Hepatocyte (in vitro differentiated cells): ENCODE measurements at regions not wholly inside any gene's neighbourhood (a gene's known extent, or its start where the extent isn't known, plus 50 kb on each side); places are given as distances from the start of the nearest gene placed in this dataset.

Experiments
- DNase-seq: peaks from one replicate; pipeline ENCODE4 v3.0.0-alpha.2; 2016; ENCODE audit warnings: low spot score
- H2AFZ ChIP-seq: fragments of 200-600 bp; sonication (generic); 2 replicates; pipeline ENCODE4 v1.6.0; 2016; ENCODE audit warnings: antibody characterized with exemption, mild to moderate bottlenecking
- H3K27ac ChIP-seq: fragments of 200-600 bp; sonication (generic); 2 replicates; pipeline ENCODE4 v1.5.1; 2016; ENCODE audit warnings: mild to moderate bottlenecking
- H3K27me3 ChIP-seq: fragments of 200-600 bp; sonication (generic); 2 replicates; pipeline ENCODE4 v1.6.1; 2016
- H3K36me3 ChIP-seq: fragments of 200-600 bp; sonication (generic); replicated peaks from 2 replicates; pipeline ENCODE4 v1.5.1; 2016; ENCODE audit warnings: low read depth; ENCODE audit not compliant: insufficient read depth
- H3K4me1 ChIP-seq: fragments of 200-600 bp; sonication (generic); 2 replicates; pipeline ENCODE4 v1.5.1; 2016; ENCODE audit warnings: mild to moderate bottlenecking, moderate library complexity; ENCODE audit not compliant: insufficient read depth
- H3K4me2 ChIP-seq: fragments of 200-600 bp; sonication (generic); 2 replicates; pipeline ENCODE4 v1.6.0; 2016
- H3K4me3 ChIP-seq: fragments of 200-600 bp; sonication (generic); 2 replicates; pipeline ENCODE4 v1.5.1; 2016; ENCODE audit warnings: mild to moderate bottlenecking
- H3K79me2 ChIP-seq: fragments of 200-600 bp; sonication (generic); 2 replicates; pipeline ENCODE4 v1.6.0; 2017; ENCODE audit warnings: mild to moderate bottlenecking
- H3K9me2 ChIP-seq: fragments of 200-600 bp; sonication (generic); replicated peaks from 2 replicates; pipeline ENCODE4 v1.6.0; 2017; ENCODE audit warnings: mild to moderate bottlenecking; ENCODE audit not compliant: insufficient read depth
- H3K9me3 ChIP-seq: fragments of 200-600 bp; sonication (generic); 2 replicates; pipeline ENCODE4 v1.5.1; 2016; ENCODE audit warnings: low read depth, mild to moderate bottlenecking
- H4K20me1 ChIP-seq: fragments of 200-600 bp; sonication (generic); 2 replicates; pipeline ENCODE4 v1.6.0; 2016; ENCODE audit warnings: mild to moderate bottlenecking; ENCODE audit not compliant: insufficient read depth, poor library complexity, severe bottlenecking
- EZH2 ChIP-seq: fragments of 200-600 bp; sonication (generic); IDR thresholded peaks from 2 replicates; pipeline ENCODE4 v1.6.1; 2016; ENCODE audit warnings: antibody characterized with exemption, mild to moderate bottlenecking, borderline replicate concordance
- EZH2phosphoT487 ChIP-seq: fragments of 200-600 bp; sonication (generic); IDR thresholded peaks from one replicate; pipeline ENCODE4 v1.6.1; 2018; ENCODE audit warnings: antibody characterized with exemption, mild to moderate bottlenecking, low read depth, moderate library complexity; ENCODE audit not compliant: unreplicated experiment, severe bottlenecking
- WGBS: methylation state at CpG from one replicate; pipeline ENCODE4 v1.1.6; 2016; ENCODE audit warnings: low lambda C conversion rate; ENCODE audit errors: missing lambda C conversion rate; 5-methylcytosine and 5-hydroxymethylcytosine counted together
- TF ChIP-seq, protein P1 (sequence below): fragments of 200-600 bp; sonication (generic); IDR thresholded peaks from 2 replicates; pipeline ENCODE4 v1.5.1; 2016; ENCODE audit warnings: antibody characterized with exemption, mild to moderate bottlenecking; ENCODE audit not compliant: poor library complexity

DNA sequence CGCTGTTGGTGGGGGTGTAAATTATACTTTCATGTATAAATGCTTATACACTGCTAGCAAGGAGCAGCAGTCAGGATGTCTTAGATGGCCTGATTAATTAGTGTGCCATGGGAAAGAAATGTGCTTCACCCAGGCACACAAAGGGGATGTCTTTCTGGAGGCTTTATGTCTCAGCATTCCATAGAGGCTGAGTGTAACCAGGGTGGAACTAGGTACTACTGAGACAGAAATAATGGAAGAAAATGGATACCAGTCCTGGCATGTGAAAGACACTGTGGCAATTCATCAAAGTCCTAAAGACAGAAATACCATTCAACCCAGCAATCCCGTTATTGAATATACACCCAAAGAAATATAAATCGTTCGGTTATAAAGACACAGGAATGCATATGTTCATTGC lies 52.5 kb downstream of the PF4 start:
- no peaks in the 10 kb centered on the region for H3K4me1 ChIP-seq
- H3K9me3 ChIP-seq, result no peaks in the 10 kb centered on the region
- H2AFZ ChIP-seq, result no peak overlapping the region
- WGBS, result 99% methylated on average over 4 of the region's 4 CpGs
- no peaks in the 10 kb centered on the region for H3K9me2 ChIP-seq
- no peaks in the 10 kb centered on the region for H3K27me3 ChIP-seq
- TF ChIP-seq, protein P1, sequence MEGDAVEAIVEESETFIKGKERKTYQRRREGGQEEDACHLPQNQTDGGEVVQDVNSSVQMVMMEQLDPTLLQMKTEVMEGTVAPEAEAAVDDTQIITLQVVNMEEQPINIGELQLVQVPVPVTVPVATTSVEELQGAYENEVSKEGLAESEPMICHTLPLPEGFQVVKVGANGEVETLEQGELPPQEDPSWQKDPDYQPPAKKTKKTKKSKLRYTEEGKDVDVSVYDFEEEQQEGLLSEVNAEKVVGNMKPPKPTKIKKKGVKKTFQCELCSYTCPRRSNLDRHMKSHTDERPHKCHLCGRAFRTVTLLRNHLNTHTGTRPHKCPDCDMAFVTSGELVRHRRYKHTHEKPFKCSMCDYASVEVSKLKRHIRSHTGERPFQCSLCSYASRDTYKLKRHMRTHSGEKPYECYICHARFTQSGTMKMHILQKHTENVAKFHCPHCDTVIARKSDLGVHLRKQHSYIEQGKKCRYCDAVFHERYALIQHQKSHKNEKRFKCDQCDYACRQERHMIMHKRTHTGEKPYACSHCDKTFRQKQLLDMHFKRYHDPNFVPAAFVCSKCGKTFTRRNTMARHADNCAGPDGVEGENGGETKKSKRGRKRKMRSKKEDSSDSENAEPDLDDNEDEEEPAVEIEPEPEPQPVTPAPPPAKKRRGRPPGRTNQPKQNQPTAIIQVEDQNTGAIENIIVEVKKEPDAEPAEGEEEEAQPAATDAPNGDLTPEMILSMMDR, result no peak
- TF ChIP-seq EZH2, result no peak
- no peak for TF ChIP-seq EZH2phosphoT487
- H4K20me1 ChIP-seq, result no peaks in the 10 kb centered on the region
- H3K79me2 ChIP-seq, result no peaks in the 10 kb centered on the region
- H3K27ac ChIP-seq, result no peak overlapping the region
- DNase-seq, result no peak
- no peaks in the 10 kb centered on the region for H3K36me3 ChIP-seq
- no peak overlapping the region for H3K4me3 ChIP-seq
- H3K4me2 ChIP-seq, result no peak overlapping the region

DNA sequence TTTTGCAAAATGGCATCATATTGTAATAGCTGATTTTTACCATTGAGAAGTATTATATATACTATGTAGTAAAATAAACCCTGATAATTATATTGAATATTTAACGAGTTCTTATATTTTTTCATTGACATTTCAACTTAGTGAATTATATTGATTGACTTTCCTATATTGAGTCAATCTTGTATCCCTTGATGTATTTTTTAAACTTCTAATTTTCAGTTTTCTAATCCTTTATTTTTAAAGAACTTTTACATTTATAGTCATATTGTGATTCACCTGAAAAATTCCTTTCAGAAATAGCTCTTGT lies 54.4 kb downstream of the CXCL1 start:
- H4K20me1 ChIP-seq, result no peaks in the 10 kb centered on the region
- H3K4me1 ChIP-seq, result no peaks in the 10 kb centered on the region
- no peak for DNase-seq
- no peak overlapping the region for H3K4me3 ChIP-seq
- H3K4me2 ChIP-seq, result no peak overlapping the region
- TF ChIP-seq EZH2phosphoT487, result no peak
- TF ChIP-seq EZH2, result no peak
- TF ChIP-seq, protein P1, result no peak
- H2AFZ ChIP-seq, result no peak overlapping the region
- H3K9me2 ChIP-seq, result no peaks in the 10 kb centered on the region
- 94% methylated on average over 1 of the region's 1 CpG for WGBS
- no peaks in the 10 kb centered on the region for H3K79me2 ChIP-seq
- H3K27me3 ChIP-seq, result no peaks in the 10 kb centered on the region
- H3K9me3 ChIP-seq, result no peaks in the 10 kb centered on the region
- no peak overlapping the region for H3K27ac ChIP-seq
- no peaks in the 10 kb centered on the region for H3K36me3 ChIP-seq

DNA sequence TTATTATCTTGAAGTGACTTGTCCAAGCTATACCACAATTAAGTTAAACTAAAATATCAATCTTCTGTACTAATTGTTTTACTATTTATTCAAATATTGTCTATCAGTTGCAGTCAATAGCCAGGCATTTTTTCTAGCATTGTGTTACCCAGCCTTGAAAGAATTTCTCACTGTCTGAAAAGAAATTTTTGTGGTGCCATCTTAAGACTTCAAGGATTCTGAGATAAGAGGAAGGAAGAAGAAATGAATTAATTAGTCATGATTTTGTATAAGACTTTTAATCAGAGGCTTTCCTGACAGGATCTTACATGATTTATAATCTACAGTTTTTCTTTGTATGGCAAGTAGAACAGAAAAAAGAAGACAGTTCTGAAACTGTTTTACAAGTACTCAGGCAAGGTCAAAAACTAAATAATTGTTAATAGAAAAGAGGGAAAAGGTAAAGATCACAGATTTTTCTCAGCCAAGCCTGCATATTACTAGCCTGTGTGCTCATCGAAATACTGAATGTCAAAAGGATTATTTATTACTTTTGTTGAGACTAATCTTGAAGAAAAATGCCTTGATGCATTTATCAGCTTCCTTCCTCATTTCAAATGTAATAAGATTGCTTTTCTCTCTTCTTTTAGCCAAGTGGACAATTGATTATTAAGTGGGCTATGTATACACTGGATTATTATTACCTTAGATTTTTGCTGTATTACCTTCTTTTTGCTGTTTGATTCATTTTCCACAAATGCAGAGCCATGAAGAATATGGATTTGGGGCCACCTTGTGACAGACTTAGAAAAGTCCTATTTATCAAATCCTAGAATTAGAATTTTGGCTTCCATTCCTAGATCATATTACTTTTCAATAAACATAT lies 53.8 kb downstream of the CXCL1 start:
- WGBS, result 85% methylated on average over 1 of the region's 1 CpG
- no peaks in the 10 kb centered on the region for H3K79me2 ChIP-seq
- H3K4me2 ChIP-seq, result no peak overlapping the region
- no peak overlapping the region for H3K4me3 ChIP-seq
- H3K27ac ChIP-seq, result no peak overlapping the region
- no peak for TF ChIP-seq EZH2
- no peak for TF ChIP-seq EZH2phosphoT487
- TF ChIP-seq, protein P1, result peak; percentile 55
- H3K9me3 ChIP-seq, result no peaks in the 10 kb centered on the region
- DNase-seq, result no peak
- no peaks in the 10 kb centered on the region for H3K36me3 ChIP-seq
- no peak overlapping the region for H2AFZ ChIP-seq
- H3K4me1 ChIP-seq, result no peaks in the 10 kb centered on the region
- H3K27me3 ChIP-seq, result no peaks in the 10 kb centered on the region
- no peaks in the 10 kb centered on the region for H4K20me1 ChIP-seq
- no peaks in the 10 kb centered on the region for H3K9me2 ChIP-seq
